ENCODE measurements at regions not wholly inside any gene's neighbourhood (a gene's known extent, or its start where the extent isn't known, plus 50 kb on each side); places are given as distances from the start of the nearest gene placed in this dataset.

GRCh38 chrX:8052909-8053308, 118.2 kb downstream of the VCX2 start:
- H3K4me1 ChIP-seq, result no peaks in the 10 kb centered on the region
- no peaks in the 10 kb centered on the region for H3K9me3 ChIP-seq
- TF ChIP-seq POLR2A (IDR thresholded peaks at IDR 0.05), result no peak
- TF ChIP-seq CTCF (IDR thresholded peaks at IDR 0.05), result no peak
- TF ChIP-seq POLR2AphosphoS5 (IDR thresholded peaks at IDR 0.05; ENCODE audit: insufficient read depth in 1 of 2, low read depth in 1 of 2), result no peak
- no peak for DNase-seq (ENCODE audit: extremely low spot score in 2 of 2)
- H3K27ac ChIP-seq, result no peak overlapping the region
- H3K27me3 ChIP-seq, result no peaks in the 10 kb centered on the region
- H3K4me3 ChIP-seq, result no peak overlapping the region
- intact Hi-C loops (cut with DNase I), result no loop called here
- no peaks in the 10 kb centered on the region for H3K36me3 ChIP-seq

GRCh38 chrX:8049827-8050226, 121.2 kb downstream of the VCX2 start:
- Histone ChIP-seq H3K27me3 (no peaks in the 10 kb centered on the region), H3K9me3 (no peaks in the 10 kb centered on the region), H3K4me1 (no peaks in the 10 kb centered on the region), H3K36me3 (no peaks in the 10 kb centered on the region), H3K4me3 (no peak overlapping the region), H3K27ac (no peak overlapping the region)
- DNase-seq (ENCODE audit: extremely low spot score in 2 of 2), result no peak
- intact Hi-C loops (cut with DNase I), result no loop called here
- TF ChIP-seq POLR2A (IDR thresholded peaks at IDR 0.05) (no peak), POLR2AphosphoS5 (IDR thresholded peaks at IDR 0.05; ENCODE audit: insufficient read depth in 1 of 2, low read depth in 1 of 2) (no peak), CTCF (IDR thresholded peaks at IDR 0.05) (no peak)

- DNase-seq (ENCODE audit: extremely low spot score in 2 of 2), result no peak
- H3K4me1 ChIP-seq, result no peaks in the 10 kb centered on the region
- no peak overlapping the region for H3K27ac ChIP-seq
- no peaks in the 10 kb centered on the region for H3K9me3 ChIP-seq
- intact Hi-C loops (cut with DNase I), result no loop called here
- H3K27me3 ChIP-seq, result no peaks in the 10 kb centered on the region
- H3K4me3 ChIP-seq, result no peak overlapping the region
- TF ChIP-seq POLR2AphosphoS5 (IDR thresholded peaks at IDR 0.05; ENCODE audit: insufficient read depth in 1 of 2, low read depth in 1 of 2) (no peak), CTCF (IDR thresholded peaks at IDR 0.05) (no peak), POLR2A (IDR thresholded peaks at IDR 0.05) (no peak)
- H3K36me3 ChIP-seq, result no peaks in the 10 kb centered on the region
Observed at GRCh38 chrX:8048466-8048865, 121.3 kb upstream of the PNPLA4 start.

GRCh38 chrX:8044947-8045346, 117.7 kb upstream of the PNPLA4 start:
- DNase-seq (ENCODE audit: extremely low spot score in 2 of 2), result no peak
- H3K27ac ChIP-seq, result no peak overlapping the region
- intact Hi-C loops (cut with DNase I), result no loop called here
- H3K36me3 ChIP-seq, result no peaks in the 10 kb centered on the region
- H3K4me1 ChIP-seq, result no peaks in the 10 kb centered on the region
- no peak for TF ChIP-seq CTCF (IDR thresholded peaks at IDR 0.05)
- TF ChIP-seq POLR2A (IDR thresholded peaks at IDR 0.05), result no peak
- TF ChIP-seq POLR2AphosphoS5 (IDR thresholded peaks at IDR 0.05; ENCODE audit: insufficient read depth in 1 of 2, low read depth in 1 of 2), result no peak
- no peak overlapping the region for H3K4me3 ChIP-seq
- H3K27me3 ChIP-seq, result no peaks in the 10 kb centered on the region
- H3K9me3 ChIP-seq, result no peaks in the 10 kb centered on the region

- intact Hi-C loops (cut with DNase I), result no loop called here
- Histone ChIP-seq H3K36me3 (no peaks in the 10 kb centered on the region), H3K27ac (no peak overlapping the region), H3K4me3 (no peak overlapping the region), H3K9me3 (no peaks in the 10 kb centered on the region), H3K4me1 (no peaks in the 10 kb centered on the region), H3K27me3 (no peaks in the 10 kb centered on the region)
- DNase-seq (ENCODE audit: extremely low spot score in 2 of 2), result no peak
- TF ChIP-seq POLR2AphosphoS5 (IDR thresholded peaks at IDR 0.05; ENCODE audit: insufficient read depth in 1 of 2, low read depth in 1 of 2), result no peak
- no peak for TF ChIP-seq POLR2A (IDR thresholded peaks at IDR 0.05)
- TF ChIP-seq CTCF (IDR thresholded peaks at IDR 0.05), result no peak
Observed at GRCh38 chrX:8043546-8043945, 116.3 kb upstream of the PNPLA4 start.
